ENCODE measurements at regions not wholly inside any gene's neighbourhood (a gene's known extent, or its start where the extent isn't known, plus 50 kb on each side); places are given as distances from the start of the nearest gene placed in this dataset.

GRCh38 chr14:97253756-97254155, 456.6 kb downstream of the VRK1 start:
- no peak overlapping the region for H3K4me3 Mint-ChIP-seq
- 70 to 80% methylated on average over 2 to 3 of the region's 3 CpGs for WGBS, 2 experiments (ENCODE audit: insufficient coverage in 1 of 2, insufficient read length in 1 of 2)

GRCh38 chr14:97262336-97262735, 465.2 kb downstream of the VRK1 start:
- H3K27me3 ChIP-seq (ENCODE audit: control insufficient read depth, insufficient read depth, low read length, poor library complexity, severe bottlenecking), result no peaks in the 10 kb centered on the region
- Mint-ChIP-seq H3K27me3 (ENCODE audit: insufficient read depth) (peaks cover 2% of the 10 kb centered on the region), H3K27ac (no peak overlapping the region), H3K4me1 (peaks cover 3% of the 10 kb centered on the region), H3K4me3 (no peak overlapping the region), H3K9me3 (peaks cover 6% of the 10 kb centered on the region), H3K36me3 (ENCODE audit: low read depth) (no peaks in the 10 kb centered on the region)
- TF ChIP-seq, protein P1, sequence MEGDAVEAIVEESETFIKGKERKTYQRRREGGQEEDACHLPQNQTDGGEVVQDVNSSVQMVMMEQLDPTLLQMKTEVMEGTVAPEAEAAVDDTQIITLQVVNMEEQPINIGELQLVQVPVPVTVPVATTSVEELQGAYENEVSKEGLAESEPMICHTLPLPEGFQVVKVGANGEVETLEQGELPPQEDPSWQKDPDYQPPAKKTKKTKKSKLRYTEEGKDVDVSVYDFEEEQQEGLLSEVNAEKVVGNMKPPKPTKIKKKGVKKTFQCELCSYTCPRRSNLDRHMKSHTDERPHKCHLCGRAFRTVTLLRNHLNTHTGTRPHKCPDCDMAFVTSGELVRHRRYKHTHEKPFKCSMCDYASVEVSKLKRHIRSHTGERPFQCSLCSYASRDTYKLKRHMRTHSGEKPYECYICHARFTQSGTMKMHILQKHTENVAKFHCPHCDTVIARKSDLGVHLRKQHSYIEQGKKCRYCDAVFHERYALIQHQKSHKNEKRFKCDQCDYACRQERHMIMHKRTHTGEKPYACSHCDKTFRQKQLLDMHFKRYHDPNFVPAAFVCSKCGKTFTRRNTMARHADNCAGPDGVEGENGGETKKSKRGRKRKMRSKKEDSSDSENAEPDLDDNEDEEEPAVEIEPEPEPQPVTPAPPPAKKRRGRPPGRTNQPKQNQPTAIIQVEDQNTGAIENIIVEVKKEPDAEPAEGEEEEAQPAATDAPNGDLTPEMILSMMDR (conservative IDR thresholded peaks at IDR 0.05), result no peak
- no peaks in the 10 kb centered on the region for H3K36me3 ChIP-seq (ENCODE audit: control insufficient read depth, insufficient read depth, low read length)
- H3K9me3 ChIP-seq (ENCODE audit: control insufficient read depth, low read length), result no peaks in the 10 kb centered on the region
- no peak overlapping the region for H3K27ac ChIP-seq (ENCODE audit: low read depth, low read length)
- no peak overlapping the region for H3K4me3 ChIP-seq (ENCODE audit: low read length)
- no peak overlapping the region for H3K9ac ChIP-seq (ENCODE audit: extremely low read depth, low read length, poor library complexity, severe bottlenecking)
- no peak for DNase-seq
- no peaks in the 10 kb centered on the region for H3K4me1 ChIP-seq (ENCODE audit: control insufficient read depth, insufficient read depth, low read length)
- 95% methylated on average over 2 to 4 of the region's 4 CpGs for WGBS, 2 experiments (ENCODE audit: insufficient coverage in 1 of 2, insufficient read length in 1 of 2)

More at GRCh38 chr14:97253756-97254155, 456.6 kb downstream of the VRK1 start:
- no peaks in the 10 kb centered on the region for H3K4me1 ChIP-seq (ENCODE audit: control insufficient read depth, insufficient read depth, low read length)
- H3K36me3 ChIP-seq (ENCODE audit: control insufficient read depth, insufficient read depth, low read length), result no peaks in the 10 kb centered on the region
- DNase-seq, result no peak
- H3K9ac ChIP-seq (ENCODE audit: extremely low read depth, low read length, poor library complexity, severe bottlenecking), result no peak overlapping the region
- Mint-ChIP-seq H3K36me3 (ENCODE audit: low read depth) (no peaks in the 10 kb centered on the region), H3K27me3 (ENCODE audit: insufficient read depth) (no peaks in the 10 kb centered on the region), H3K4me1 (no peaks in the 10 kb centered on the region), H3K27ac (no peak overlapping the region), H3K9me3 (no peaks in the 10 kb centered on the region)
- no peaks in the 10 kb centered on the region for H3K27me3 ChIP-seq (ENCODE audit: control insufficient read depth, insufficient read depth, low read length, poor library complexity, severe bottlenecking)
- no peak overlapping the region for H3K4me3 ChIP-seq (ENCODE audit: low read length)
- H3K27ac ChIP-seq (ENCODE audit: low read depth, low read length), result no peak overlapping the region
- TF ChIP-seq, protein P1 (conservative IDR thresholded peaks at IDR 0.05), result no peak
- H3K9me3 ChIP-seq (ENCODE audit: control insufficient read depth, low read length), result no peaks in the 10 kb centered on the region

- Mint-ChIP-seq H3K27ac (no peak overlapping the region), H3K27me3 (ENCODE audit: insufficient read depth) (peaks cover 2% of the 10 kb centered on the region), H3K9me3 (peaks cover 6% of the 10 kb centered on the region), H3K4me3 (no peak overlapping the region), H3K4me1 (peaks cover 5% of the 10 kb centered on the region), H3K36me3 (ENCODE audit: low read depth) (no peaks in the 10 kb centered on the region)
- Histone ChIP-seq H3K36me3 (ENCODE audit: control insufficient read depth, insufficient read depth, low read length) (no peaks in the 10 kb centered on the region), H3K4me1 (ENCODE audit: control insufficient read depth, insufficient read depth, low read length) (no peaks in the 10 kb centered on the region), H3K9me3 (ENCODE audit: control insufficient read depth, low read length) (no peaks in the 10 kb centered on the region), H3K27ac (ENCODE audit: low read depth, low read length) (no peak overlapping the region), H3K27me3 (ENCODE audit: control insufficient read depth, insufficient read depth, low read length, poor library complexity, severe bottlenecking) (no peaks in the 10 kb centered on the region), H3K9ac (ENCODE audit: extremely low read depth, low read length, poor library complexity, severe bottlenecking) (no peak overlapping the region), H3K4me3 (ENCODE audit: low read length) (no peak overlapping the region)
- no peak for DNase-seq
- TF ChIP-seq, protein P1 (conservative IDR thresholded peaks at IDR 0.05), result no peak
- WGBS, 2 experiments (ENCODE audit: insufficient coverage in 1 of 2, insufficient read length in 1 of 2), result 91 to 93% methylated on average over 8 of the region's 8 CpGs
Observed at GRCh38 chr14:97264516-97265230, 467.5 kb downstream of the VRK1 start.

Data from endodermal cell (in vitro differentiated cells).